SK-N-SH treated with all-trans-retinoic acid at 6 μM for 48 hours (cell line): ENCODE measurements at regions not wholly inside any gene's neighbourhood (a gene's known extent, or its start where the extent isn't known, plus 50 kb on each side); places are given as distances from the start of the nearest gene placed in this dataset.
A peak's percentile ranks its signal among the peaks of the same experiment; 100 is the strongest.
"Not testable (repeated sequence)": the region's sequence is repeated elsewhere in the genome, so short reads cannot be mapped to it uniquely, and the experiment has no call there.

ENCODE experiments used
- ATAC-seq: fragments of 200-7000 bp; cut with Tn5 transposase; 3 replicates; pipeline ENCODE4 v1.9.1; 2020; ENCODE audit warnings: mild to moderate bottlenecking, moderate library complexity
- ARNTL ChIP-seq: fragments of 450-650 bp; formaldehyde crosslinking; IDR thresholded peaks from 2 replicates; pipeline ENCODE4 v1.5.0; 2020; ENCODE audit warnings: low read depth, mild to moderate bottlenecking, moderate library complexity, borderline replicate concordance
- BACH2 ChIP-seq: fragments of 250-450 bp; sonication (Bioruptor Pico); IDR thresholded peaks from 2 replicates; pipeline ENCODE4 v1.9.0; 2021; ENCODE audit warnings: mild to moderate bottlenecking, borderline replicate concordance
- CSDC2 ChIP-seq: fragments of 250-450 bp; sonication (Bioruptor Pico); IDR thresholded peaks from 2 replicates; pipeline ENCODE4 v1.5.0; 2020; ENCODE audit warnings: mild to moderate bottlenecking, moderate library complexity
- CSRNP3 ChIP-seq: fragments of 250-450 bp; sonication (Bioruptor Pico); IDR thresholded peaks from 2 replicates; pipeline ENCODE4 v1.5.1; 2021; ENCODE audit warnings: mild to moderate bottlenecking, moderate library complexity
- GLIS3 ChIP-seq: fragments of 250-450 bp; sonication (Bioruptor Pico); IDR thresholded peaks from 2 replicates; pipeline ENCODE4 v1.5.0; 2020; ENCODE audit warnings: mild to moderate bottlenecking, moderate library complexity
- PATZ1 ChIP-seq: fragments of 250-450 bp; sonication (Bioruptor Pico); IDR thresholded peaks from 2 replicates; pipeline ENCODE4 v1.8.0; 2020; ENCODE audit warnings: mild to moderate bottlenecking, moderate library complexity, borderline replicate concordance
- SNAI2 ChIP-seq: fragments of 250-450 bp; sonication (Bioruptor Pico); IDR thresholded peaks from 2 replicates; pipeline ENCODE4 v1.5.0; 2020; ENCODE audit warnings: mild to moderate bottlenecking, moderate library complexity
- TCF4 ChIP-seq: fragments of 250-450 bp; sonication (Bioruptor Pico); IDR thresholded peaks from 2 replicates; pipeline ENCODE4 v1.8.0; 2021; ENCODE audit warnings: mild to moderate bottlenecking, moderate library complexity, borderline replicate concordance
- TOX ChIP-seq: fragments of 250-450 bp; sonication (Bioruptor Pico); IDR thresholded peaks from 2 replicates; pipeline ENCODE4 v1.8.0; 2021; ENCODE audit warnings: mild to moderate bottlenecking, moderate library complexity, borderline replicate concordance
- TSHZ2 ChIP-seq: fragments of 250-450 bp; sonication (Bioruptor Pico); IDR thresholded peaks from 2 replicates; pipeline ENCODE4 v1.5.0; 2020; ENCODE audit warnings: mild to moderate bottlenecking, moderate library complexity
- ZC3H10 ChIP-seq: fragments of 250-450 bp; sonication (Bioruptor Pico); IDR thresholded peaks from 2 replicates; pipeline ENCODE4 v1.5.1; 2021; ENCODE audit warnings: mild to moderate bottlenecking, moderate library complexity
- ZFP3 ChIP-seq: fragments of 250-450 bp; sonication (Bioruptor Pico); IDR thresholded peaks from 2 replicates; pipeline ENCODE4 v1.5.0; 2020; ENCODE audit warnings: mild to moderate bottlenecking, moderate library complexity
- ZNF565 ChIP-seq: fragments of 450-650 bp; formaldehyde crosslinking; conservative IDR thresholded peaks from 2 replicates; pipeline ENCODE4 v1.5.0; 2020; ENCODE audit warnings: low read depth, mild to moderate bottlenecking, moderate library complexity
- ZNF70 ChIP-seq: fragments of 450-650 bp; formaldehyde crosslinking; IDR thresholded peaks from 2 replicates; pipeline ENCODE4 v1.5.0; 2020; ENCODE audit warnings: mild to moderate bottlenecking, moderate library complexity
- ZNF8 ChIP-seq: fragments of 450-650 bp; formaldehyde crosslinking; IDR thresholded peaks from 2 replicates; pipeline ENCODE4 v1.5.0; 2020; ENCODE audit warnings: mild to moderate bottlenecking, moderate library complexity
- TF ChIP-seq, protein P1 (sequence below): fragments of 250-450 bp; sonication (Bioruptor Pico); IDR thresholded peaks from 2 replicates; pipeline ENCODE4 v1.8.0; 2021; ENCODE audit warnings: low read depth, mild to moderate bottlenecking, moderate library complexity, borderline replicate concordance

DNA sequence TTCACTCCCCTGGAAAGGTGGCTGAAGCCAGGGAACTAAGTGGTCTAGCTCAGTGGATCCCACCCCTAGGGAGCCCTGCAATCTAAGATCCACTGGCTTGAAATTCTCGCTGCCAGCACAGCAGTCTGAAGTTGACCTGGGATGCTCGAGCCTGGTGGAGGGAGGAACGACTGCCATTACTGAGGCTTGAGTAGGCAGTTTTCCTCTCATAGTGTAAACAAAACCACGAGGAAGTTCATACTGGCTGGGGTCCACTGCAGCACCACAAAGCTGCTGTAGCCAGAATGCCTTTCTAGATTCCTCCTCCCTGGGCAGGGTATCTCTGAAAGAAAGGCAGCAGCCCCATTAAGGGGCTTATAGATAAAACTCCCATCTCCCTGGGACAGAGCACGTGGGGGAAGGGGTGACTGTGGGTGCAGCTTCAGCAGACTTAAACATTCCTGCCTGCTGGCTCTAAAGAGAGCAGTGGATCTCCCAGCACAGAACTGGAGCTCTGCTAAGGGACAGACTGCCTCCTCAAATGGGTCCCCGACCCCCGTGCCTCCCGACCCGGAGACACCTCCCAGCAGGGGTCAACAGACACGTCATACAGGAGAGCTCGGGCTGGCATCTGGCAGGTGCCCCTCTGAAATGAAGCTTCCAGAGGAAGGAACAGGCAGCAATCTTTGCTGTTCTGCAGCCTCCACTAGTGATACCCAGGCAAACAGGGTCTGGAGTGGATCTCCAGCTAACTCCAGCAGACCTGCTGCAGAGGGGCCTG is 117.4 kb upstream of the TENT5A start:
- not testable (repeated sequence) for ATAC-seq

GRCh38 chr6:81865712-81866111 is 113.2 kb upstream of the TENT5A start:
- ATAC-seq: peak; percentile 77
- TF ChIP-seq ZC3H10 (no peak), ARNTL (CRISPR knock-in tag) (no peak), ZFP3 (CRISPR knock-in tag) (no peak), TCF4 (CRISPR knock-in tag) (no peak), TOX (CRISPR knock-in tag) (no peak), SNAI2 (no peak), ZNF8 (CRISPR knock-in tag) (no peak), ZNF70 (CRISPR knock-in tag) (no peak), CSDC2 (CRISPR knock-in tag) (no peak), GLIS3 (CRISPR knock-in tag) (no peak), ZNF565 (CRISPR knock-in tag) (no peak), TSHZ2 (CRISPR knock-in tag) (no peak), CSRNP3 (CRISPR knock-in tag) (no peak), BACH2 (CRISPR knock-in tag) (no peak)
- TF ChIP-seq, protein P1, sequence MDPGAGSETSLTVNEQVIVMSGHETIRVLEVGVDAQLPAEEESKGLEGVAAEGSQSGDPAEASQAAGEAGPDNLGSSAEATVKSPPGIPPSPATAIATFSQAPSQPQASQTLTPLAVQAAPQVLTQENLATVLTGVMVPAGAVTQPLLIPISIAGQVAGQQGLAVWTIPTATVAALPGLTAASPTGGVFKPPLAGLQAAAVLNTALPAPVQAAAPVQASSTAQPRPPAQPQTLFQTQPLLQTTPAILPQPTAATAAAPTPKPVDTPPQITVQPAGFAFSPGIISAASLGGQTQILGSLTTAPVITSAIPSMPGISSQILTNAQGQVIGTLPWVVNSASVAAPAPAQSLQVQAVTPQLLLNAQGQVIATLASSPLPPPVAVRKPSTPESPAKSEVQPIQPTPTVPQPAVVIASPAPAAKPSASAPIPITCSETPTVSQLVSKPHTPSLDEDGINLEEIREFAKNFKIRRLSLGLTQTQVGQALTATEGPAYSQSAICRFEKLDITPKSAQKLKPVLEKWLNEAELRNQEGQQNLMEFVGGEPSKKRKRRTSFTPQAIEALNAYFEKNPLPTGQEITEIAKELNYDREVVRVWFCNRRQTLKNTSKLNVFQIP (CRISPR knock-in tag): no peak

GRCh38 chr6:81864124-81864523 is 111.6 kb upstream of the TENT5A start:
- TF ChIP-seq TSHZ2 (CRISPR knock-in tag) (no peak), ZC3H10 (no peak), ZNF8 (CRISPR knock-in tag) (no peak), BACH2 (CRISPR knock-in tag) (no peak), GLIS3 (CRISPR knock-in tag) (no peak), ZNF565 (CRISPR knock-in tag) (no peak), CSRNP3 (CRISPR knock-in tag) (no peak), TOX (CRISPR knock-in tag) (no peak), PATZ1 (CRISPR knock-in tag) (no peak)
- no peak for ATAC-seq
